ENCODE measurements at regions not wholly inside any gene's neighbourhood (a gene's known extent, or its start where the extent isn't known, plus 50 kb on each side); places are given as distances from the start of the nearest gene placed in this dataset.

- DNase-seq, result no peak
Measured at GRCh38 chr4:156487107-156487506, 484.5 kb downstream of the PDGFC start.

- no peak for DNase-seq
Measured at GRCh38 chr4:156481845-156482244, 489.8 kb downstream of the PDGFC start.

GRCh38 chr4:156477636-156478035, 494.0 kb downstream of the PDGFC start:
- DNase-seq, result no peak

DNA sequence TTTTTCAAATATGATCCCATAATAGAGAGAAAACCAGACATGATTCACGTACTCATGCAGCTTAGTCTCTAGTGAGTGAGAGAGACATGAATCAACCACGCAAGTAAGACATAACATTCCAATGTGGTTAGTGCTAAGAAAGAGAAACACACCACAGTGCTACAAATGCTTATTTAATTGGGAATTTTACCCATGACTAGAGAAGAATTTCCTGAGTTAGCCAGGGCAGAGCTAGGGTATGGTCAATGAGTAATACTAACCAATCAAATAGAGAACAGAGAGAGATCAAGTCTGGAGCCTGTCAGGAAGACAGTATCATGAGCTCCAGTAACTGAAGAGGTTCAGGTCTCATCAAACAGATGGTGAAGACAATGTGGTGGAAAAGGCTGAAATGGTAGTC, 495.2 kb downstream of the PDGFC start:
- DNase-seq, result no peak

GRCh38 chr4:156475322-156475721, 496.3 kb downstream of the PDGFC start:
- no peak for DNase-seq

GRCh38 chr4:156473151-156473550, 498.4 kb downstream of the PDGFC start:
- DNase-seq, result no peak

DNA sequence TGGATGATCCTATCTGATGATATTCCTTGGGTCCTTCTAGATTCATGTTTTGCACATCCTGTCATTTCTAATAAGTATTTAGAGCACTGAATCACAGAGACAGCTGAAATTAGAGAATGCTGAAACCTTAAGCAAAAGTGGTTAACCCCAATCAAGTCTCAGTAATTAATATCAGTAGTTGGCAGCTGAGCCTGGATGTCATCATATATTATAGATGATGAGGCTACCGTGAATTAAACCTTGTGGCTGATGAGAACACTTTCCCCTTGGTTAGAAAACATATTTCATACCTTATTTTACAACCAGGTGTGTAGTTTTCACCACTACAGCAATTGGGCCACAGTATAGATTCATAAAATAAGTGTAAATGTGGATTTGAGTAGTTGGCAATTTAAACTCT, 499.0 kb downstream of the PDGFC start:
- peak; percentile 66 for DNase-seq

DNA sequence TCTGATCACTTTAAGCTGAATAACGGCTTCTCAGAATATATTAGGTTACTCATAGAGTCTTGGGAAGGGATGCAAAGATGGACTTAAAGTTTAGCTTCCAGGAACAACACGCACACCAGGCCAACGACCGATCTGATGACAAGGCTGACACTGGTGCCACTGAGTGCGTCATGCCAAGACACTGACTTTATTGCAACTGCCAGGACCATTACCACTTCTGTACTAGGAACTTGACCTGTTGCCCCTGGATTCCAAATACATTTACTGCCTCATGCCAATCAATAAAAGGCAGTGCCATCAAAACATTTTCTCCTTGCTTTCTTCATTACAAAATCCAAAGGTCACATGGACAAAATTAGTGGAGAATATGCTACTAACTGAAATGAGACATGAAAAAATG, 505.9 kb upstream of the CTSO start:
- DNase-seq, result no peak

GRCh38 chr4:156456830-156457229, 503.2 kb upstream of the CTSO start:
- no peak for DNase-seq

GRCh38 chr4:156443488-156443887, 489.8 kb upstream of the CTSO start:
- no peak for DNase-seq

GRCh38 chr4:156442912-156443311, 489.2 kb upstream of the CTSO start:
- DNase-seq, result no peak

DNA sequence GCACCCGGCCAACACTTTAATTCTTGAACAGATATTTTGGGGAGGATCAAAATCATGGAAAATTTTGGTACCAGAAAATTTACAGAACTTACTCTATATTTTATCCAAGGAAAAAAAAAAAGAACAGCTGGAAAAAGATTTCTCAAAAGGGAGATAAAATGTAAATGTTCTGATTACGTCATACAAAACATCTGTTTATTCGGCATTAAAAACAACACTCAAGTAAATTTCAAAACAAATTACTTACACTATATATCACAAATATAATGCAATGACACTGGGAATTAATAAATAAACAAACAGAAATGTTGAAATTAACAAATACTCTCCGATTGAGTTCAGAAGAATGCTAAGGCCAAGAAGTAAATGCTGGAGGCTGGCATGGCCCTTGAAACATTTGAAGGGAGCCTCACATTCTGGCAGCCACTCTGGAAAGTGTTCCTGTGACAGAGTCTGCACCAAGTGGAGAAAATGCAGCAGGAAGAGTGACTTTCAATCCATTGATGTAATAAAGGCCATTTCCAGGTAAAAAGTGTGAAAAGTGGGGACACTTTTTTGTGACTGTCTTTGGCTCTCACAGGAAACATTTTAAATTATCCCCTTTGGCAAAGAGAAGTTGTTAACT, 486.0 kb upstream of the CTSO start:
- no peak for DNase-seq

DNA sequence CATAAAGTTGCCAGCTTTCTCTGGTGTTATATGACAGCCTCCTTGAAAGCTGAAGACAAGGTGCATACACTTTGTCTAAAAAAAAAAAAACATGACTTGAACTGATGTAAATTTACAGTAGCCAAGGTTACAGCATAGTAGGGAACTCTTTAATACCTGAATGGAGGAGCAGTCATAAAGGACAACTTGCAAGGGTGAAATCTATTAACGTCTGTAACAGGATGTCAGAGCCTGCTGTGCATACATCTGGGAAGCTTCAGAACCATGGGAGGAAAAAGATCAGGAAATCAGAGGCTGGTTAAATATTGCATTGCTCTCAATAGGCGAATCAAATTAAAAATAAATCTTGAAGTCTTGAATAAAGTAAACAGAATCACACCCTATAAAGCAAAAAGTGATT, 484.0 kb upstream of the CTSO start:
- no peak for DNase-seq

DNA sequence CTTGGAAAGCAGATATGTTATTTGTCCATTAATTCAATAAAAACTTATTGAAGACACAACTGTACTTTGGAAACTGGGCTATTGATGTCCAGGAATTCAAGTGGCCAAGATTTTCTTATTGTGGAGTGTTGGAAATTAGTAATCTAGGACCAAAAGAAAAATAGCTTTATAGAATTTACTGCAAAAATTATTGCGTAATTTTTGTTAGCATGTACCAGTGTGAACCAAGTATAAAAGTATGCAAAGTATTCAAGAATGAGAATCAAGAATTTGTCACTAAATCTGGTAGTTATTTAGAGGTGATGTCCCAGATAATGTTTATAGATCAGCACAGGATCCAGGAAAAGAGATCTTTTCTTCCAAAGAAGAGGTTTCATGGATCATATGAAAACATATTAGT, 468.9 kb upstream of the CTSO start:
- no peak for DNase-seq

- no peak for DNase-seq
Measured at GRCh38 chr4:156420623-156421022, 467.0 kb upstream of the CTSO start.

- DNase-seq, result no peak
Measured at GRCh38 chr4:156419080-156419685, 465.5 kb upstream of the CTSO start.

DNA sequence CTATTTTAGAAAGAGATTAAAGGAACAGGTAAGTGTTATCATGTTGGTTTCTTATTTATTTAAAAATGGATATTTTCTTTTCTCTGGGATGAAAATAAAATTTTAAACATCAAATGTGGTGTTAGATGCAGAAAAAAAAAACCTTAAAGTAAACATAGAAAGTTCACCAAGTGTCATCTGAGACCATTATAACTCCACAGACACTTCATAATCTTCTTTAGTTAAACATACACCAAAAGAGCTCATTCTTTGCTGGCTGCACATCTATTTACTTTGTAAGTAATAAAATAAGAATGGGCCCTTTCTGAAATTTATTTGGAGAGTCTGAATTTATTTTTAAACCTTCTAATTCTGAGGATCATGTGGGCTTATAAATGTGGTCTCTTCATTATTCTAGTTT, 460.7 kb upstream of the CTSO start:
- no peak for DNase-seq

DNA sequence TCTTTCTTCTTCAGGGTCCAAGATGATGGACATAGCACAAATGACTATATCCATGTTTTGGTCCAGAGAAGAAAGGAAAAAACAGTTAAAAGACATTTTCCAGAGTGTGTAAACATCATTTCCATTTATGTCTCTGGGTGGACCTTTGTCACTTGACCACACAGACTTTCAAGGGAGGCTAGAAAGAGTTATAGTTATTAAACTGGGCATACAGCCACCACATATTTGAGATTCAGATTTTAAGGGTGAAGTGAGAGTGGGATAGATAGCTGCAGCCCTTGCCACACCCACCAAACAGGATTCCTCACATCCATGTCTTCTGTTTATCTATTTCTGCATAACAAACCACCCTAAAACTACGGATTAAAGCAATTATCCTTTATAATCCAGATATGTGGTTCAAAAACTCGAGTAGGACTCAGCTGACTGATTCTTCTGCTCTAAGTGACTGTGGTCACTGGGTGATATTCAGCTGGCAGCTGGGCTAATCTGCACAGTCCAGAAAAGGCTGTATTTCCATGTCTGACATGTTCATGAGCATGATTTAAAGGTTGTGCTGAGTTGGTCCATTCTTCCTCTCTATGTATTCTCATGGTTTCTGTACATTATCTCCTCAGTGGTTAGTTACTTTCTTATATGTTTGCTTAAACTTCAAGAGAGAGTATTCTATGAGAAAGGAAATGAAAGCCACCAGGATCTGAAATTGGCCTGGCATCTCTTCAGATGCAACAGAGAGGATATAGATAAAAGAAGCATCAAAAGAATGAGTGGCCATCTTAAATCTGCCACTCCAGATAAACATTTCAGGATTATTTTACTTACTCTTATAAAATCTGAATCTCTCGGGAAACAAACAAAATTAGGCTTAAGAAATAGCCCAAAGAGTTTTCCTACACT, 459.8 kb upstream of the CTSO start:
- DNase-seq, result no peak

DNA sequence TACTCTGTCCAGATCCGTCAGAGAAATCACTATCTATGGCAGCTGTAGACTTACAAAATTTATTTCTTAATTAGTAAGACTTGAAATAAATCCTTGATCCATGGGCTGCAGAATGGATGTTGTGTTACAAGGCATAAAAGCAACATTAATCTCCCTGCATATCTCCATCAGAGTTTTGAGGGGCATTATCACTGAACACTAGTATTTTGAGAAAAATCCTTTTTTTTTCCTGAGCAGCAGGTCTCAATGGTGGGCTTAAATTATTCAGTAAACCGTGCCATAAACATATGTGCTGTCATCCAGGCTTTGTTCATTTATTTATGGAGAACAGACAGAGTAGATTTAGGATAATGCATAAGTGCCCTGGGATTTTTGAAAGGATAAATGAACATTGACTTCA, 457.9 kb upstream of the CTSO start:
- peak; percentile 13 for DNase-seq

GRCh38 chr4:156408749-156409148, 455.1 kb upstream of the CTSO start:
- no peak for DNase-seq

GRCh38 chr4:156401371-156401770, 447.7 kb upstream of the CTSO start:
- no peak for DNase-seq

GRCh38 chr4:156396534-156396933, 442.9 kb upstream of the CTSO start:
- DNase-seq, result no peak

GRCh38 chr4:156391325-156391653, 437.6 kb upstream of the CTSO start:
- DNase-seq, result no peak

GRCh38 chr4:156390599-156391324, 437.1 kb upstream of the CTSO start:
- DNase-seq, result no peak

All from retina (tissue), 1 donor.